ENCODE measurements at regions not wholly inside any gene's neighbourhood (a gene's known extent, or its start where the extent isn't known, plus 50 kb on each side); places are given as distances from the start of the nearest gene placed in this dataset.
"Not testable (repeated sequence)": the region's sequence is repeated elsewhere in the genome, so short reads cannot be mapped to it uniquely, and the experiment has no call there.

DNA sequence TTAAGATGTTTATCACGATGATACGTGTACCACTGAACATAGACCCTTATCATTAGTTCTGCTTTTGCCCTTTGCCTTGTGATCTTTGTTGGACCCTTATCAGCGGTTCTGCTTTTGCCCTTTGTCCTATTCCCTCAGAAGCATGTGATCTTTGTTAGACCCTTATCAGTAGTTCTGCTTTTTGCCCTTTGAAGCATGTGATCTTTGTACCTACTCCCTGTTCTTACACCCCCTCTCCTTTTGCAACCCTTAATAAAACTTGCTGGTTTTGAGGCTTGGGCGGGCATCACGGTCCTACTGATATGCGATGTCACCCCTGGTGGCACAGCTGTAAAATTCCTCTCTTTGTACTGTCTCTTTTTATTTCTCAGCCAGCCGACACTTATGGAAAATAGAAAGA lies 117.0 kb downstream of the SDHAF3 start:
- not testable (repeated sequence) for DNase-seq

DNA sequence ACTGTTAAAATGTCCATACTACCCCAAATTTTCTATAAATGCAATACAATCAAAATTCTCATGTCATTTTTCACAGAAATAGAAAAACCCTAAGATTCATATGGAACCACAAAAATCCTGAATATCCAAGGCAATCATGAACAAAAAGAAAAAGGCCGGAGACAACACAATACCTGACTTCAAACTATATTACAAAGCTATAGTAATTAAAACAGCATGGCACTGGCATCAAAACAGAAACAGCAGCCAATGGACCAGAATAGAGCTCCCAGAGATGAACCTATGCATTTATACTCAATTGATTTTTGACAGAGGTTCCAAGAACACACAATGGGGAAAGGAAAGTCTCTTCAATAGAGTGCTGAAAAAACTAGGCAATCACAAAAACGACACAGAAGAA lies 128.8 kb downstream of the SDHAF3 start:
- DNase-seq, result no peak

DNA sequence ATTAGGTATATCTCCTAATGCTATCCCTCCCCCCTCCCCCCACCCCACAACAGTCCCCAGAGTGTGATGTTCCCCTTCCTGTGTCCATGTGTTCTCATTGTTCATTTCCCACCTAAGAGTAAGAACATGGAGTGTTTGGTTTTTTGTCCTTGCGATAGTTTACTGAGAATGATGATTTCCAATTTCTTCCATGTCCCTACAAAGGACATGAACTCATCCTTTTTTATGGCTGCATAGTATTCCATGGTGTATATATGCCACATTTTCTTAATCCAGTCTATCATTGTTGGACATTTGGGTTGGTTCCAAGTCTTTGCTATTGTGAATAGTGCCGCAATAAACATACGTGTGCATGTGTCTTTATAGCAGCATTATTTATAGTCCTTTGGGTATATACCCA lies 140.7 kb downstream of the SDHAF3 start:
- DNase-seq, result not testable (repeated sequence)

DNA sequence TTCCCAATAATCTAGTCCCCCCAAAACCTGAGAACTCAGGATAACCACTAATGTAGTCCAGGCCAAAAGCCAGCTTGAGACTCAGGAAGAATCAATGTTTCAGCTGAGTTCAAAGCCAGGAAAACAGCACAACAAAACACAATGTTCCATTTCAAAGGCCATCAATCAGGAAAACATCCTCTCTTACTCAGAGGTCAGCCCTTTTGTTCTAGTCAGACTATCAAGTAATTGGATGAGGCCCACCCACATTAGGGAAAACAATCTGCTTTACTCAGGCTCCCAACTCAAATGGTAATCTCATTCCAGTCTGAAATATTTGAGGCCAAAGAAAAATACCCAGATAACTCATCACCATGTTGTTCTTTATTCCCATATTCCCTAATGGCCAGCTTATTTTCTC lies 152.2 kb downstream of the SDHAF3 start:
- no peak for DNase-seq

DNA sequence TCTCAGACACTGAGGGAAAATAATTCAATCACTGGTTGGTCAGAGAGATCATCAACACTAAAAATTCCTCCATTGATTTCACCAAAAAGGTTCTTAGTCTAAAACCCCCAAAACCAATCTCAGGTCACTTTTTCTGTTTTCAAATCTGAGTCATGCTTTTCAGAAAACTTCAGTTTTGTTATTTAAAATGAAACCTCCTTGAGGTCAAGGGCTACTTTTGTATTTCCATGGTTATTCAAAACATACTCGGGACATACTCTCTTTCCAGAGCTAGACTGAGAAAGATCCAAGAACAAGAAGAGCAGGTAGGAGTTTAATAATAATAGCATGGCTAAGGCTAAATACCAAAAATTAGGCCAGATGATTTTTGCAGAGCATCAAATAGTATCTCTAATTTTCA lies 152.8 kb downstream of the SDHAF3 start:
- no peak for DNase-seq

DNA sequence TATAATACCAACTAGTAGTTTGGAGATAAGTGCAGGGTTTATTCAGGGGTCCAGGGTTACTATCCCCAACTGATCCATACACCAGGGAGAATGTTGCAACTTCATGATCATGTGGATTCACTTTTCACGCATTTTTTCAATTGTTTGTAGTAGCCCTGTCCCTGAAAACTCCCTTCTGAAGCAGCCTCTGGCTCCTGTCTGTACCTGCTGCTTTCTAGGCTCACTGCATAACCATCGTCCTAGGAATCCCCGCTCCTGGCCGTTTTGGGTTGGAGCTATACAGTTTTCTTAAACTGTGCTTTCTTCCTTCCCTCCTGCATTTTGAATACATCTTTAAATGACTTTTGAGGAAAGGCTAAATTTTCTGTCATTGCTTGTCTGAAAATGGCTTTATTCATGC lies 154.1 kb downstream of the SDHAF3 start:
- no peak for DNase-seq

DNA sequence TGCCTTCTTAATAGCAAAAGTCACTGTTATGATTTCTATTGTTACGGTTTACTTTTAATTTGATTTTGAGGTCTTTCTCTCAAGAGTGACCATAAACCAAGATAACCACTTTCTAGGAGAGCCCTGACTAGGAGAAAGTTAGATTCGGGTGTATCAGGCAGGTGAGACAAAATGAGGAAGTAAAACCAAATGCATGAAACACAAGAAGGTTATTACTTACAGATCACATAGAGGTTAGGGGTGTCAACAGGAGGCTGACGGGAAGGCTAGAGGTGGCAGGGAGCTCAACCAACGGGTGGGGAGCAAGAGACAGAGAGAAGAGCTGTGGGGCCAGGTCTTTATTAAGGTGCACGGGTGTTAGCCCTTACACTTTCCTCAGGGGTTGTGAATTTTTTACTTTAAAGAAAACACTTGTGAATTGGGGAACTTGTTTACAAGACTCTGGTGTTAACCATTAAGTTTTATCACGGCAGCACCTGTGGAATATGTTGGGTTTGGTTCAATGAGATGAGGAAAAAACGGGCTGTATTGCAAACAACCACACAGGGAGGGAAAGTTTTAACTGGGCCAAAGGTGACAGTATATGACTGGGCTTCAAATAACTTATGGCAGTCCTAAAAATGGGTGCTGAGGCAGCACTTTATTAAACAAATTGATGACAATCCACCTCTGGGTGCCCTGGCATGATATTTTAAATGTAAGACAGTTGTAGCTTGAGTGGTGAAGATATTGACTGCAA lies 154.9 kb downstream of the SDHAF3 start:
- DNase-seq, result no peak

DNA sequence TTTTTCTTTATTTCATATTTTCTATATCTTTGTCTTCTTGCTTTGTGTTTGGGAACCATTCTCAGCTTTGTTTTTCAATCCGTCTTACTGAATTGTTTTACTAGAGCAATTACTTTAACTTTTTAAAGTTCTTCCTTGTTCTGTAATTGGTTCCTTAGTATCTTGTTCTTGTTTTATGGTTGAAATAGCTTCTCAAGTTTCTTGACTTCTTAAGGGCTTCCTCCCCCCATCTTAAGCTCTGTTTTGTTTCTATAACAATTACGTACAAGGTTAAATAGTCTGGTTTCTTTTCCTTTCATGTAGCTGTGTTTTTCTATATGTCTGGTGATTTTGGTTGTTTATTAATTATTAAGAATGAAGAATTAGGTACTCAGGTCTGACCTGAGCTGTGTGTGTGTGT lies 158.0 kb downstream of the SDHAF3 start:
- no peak for DNase-seq

DNA sequence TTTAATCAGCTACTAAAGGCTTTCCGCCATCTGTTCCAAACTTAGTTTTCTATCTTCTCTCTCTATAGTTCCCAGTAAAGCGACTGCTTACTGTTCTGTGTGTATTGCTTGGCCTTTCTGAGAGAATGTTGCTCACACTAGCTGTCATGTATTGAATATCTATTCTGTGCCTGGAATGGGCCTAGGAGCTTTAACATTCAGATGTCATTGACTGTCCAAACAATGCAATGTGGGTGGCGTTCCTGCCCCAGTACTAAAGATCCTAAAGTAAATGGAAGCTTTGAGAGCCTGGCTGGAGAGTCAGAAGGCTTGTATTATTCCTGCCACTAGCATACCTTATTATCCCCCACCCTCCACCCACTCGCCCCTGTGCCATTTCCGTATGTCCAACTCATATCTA lies 163.5 kb downstream of the SDHAF3 start:
- DNase-seq, result no peak

DNA sequence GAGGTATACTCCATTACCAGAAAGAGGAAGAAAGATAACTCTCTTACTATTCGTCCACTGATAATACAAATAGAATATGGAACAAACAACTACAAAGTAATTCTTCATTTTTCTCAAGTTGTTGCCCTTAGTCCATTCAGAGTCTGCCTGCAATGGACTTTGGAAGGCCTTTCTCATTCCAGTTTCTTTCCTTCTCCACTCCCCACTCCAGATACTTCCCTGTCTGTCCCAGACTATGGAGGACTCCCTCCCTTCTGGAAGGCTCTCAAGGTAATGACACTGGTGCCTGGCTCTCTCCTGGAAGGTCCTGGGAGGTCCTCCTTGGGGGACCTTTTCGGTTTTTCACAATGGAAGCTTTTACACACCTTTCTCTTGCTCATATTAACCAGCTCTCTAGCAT lies 167.8 kb downstream of the SDHAF3 start:
- no peak for DNase-seq

DNA sequence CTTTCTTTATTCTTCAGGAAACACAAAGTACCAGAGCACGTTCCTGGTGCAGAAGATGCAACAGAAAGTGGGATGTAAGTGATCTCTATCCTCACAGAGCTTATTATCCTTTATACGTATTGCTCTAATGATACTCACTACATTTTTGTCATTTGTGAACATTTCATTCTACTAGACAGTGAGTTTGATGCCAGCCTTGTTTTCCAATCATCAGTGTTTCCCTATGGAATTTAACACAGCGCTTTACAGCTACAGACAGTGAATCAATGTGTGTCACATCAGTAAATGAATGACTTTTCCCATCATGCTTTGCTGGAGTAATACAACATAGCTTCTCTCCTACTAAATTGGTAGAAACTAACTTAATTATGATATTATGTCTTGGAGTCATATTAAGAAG lies 175.5 kb downstream of the SDHAF3 start:
- DNase-seq, result no peak

DNA sequence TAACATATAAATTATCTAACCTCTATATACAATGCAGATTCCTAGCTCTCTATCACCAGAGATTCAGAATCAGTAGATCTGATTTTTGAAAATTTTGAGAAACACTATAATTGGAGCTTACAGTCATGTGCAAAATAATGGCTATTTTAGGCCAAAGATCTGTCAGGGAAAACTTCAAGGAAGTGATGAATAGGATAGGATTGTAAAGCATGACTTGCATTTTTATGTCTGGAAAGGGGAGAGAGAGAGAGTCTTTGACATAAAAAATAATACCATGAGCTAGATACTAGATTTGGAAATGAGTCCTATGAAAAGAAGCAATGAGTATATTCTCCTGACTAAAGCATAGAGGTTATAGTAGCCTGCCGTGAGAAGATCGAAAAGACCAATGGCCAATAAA lies 181.1 kb downstream of the SDHAF3 start:
- DNase-seq, result no peak

DNA sequence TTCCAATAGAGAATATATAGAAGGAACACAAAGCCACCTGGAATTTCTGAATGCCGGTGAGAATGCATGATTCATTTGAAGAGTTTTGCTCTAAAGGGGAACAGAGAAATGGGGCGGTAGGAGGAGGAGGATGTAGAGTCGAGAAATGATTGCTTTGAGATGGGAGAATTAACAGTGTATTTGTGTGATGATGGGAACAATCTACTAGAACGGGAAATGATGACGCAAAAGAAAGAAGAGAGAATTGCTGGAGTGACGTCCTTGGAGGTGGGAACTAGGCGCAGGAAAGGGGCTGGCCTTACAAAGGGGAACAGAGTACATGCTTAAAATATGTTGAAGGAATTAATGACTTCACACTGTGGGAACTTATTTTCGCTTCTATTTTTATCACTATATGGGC lies 188.1 kb downstream of the SDHAF3 start:
- DNase-seq, result no peak

DNA sequence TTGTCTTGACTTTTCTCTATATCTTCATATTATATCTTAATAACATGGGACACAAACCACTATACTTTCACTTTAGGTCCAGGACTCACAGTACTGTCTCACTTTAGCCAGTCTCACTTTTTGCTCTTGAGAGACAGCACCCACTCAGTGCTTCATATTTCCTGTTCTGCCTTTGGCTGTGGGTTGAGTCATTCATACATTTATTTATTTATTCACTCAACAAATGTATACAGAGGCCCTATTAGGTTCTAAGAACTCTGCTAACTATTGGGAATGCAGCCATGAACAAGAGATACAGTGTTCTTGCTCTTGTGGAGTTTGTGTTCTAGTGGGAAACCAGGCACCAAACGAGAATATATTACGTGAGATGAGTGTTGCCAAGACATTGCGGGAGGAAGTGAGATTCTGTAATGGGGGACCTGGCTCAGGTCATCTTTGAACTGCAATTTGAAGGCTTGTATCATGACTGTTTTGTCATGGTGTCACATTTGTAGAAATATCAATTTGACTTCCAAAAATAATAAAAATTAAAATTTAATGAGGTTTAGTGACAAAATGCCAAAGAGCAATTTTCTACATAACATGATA lies 190.1 kb downstream of the SDHAF3 start:
- no peak for DNase-seq

DNA sequence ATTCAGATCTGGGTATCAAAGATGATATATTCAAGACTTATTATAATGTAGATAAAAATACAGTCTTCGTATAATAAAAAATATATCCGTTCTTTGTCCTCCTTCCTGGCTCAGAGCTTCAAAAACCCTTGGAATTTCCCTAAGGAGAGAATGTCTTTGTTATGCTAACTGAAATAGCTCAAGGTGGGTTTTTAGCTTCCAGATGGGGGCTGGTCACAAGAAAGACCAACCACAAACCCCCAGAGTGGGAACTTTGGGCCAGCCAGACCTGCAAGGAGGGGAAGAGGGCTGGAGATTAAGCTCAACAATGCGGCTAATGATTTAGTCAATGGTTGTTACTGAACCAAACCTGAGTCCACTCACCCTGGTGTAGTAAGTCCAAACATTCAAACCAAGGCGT lies 196.4 kb downstream of the SDHAF3 start:
- no peak for DNase-seq

DNA sequence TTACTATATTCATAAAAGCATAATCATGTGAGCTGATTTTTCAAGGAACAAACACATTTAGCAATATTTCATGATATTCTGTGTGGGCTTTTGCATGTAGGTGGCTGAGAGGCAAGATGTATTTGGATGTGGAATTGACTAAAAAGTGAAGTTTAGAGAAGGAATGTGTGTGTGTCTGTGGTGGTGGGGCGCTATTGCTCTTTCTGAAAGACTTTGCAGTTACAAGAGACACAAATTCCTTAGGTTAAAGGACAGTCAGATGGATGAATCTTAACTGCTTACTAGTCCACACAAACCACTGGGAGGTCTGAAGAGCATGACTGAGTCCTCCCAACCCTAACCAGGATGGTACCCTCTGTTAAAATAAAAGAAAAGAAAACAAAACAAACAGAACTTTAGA lies 200.1 kb downstream of the SDHAF3 start:
- no peak for DNase-seq

DNA sequence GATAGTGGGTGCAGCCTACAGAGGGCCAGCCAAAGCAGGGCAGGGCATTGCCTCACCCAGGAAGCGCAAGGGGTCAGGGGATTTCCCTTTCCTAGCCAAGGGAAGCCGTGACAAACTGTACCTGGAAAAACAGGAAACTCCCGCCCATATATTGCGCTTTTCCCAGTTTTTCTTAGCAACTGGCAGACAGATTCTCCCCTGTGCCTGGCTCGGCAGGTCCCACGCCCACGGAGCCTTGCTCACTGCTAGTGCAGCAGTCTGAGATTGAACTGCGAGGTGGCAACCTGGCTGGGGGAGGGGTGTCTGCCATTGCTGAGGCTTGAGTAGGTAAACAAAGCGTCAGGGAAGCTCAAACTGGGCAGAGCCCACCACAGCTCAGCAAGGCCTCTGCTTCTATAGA lies 212.4 kb downstream of the SDHAF3 start:
- not testable (repeated sequence) for DNase-seq

DNA sequence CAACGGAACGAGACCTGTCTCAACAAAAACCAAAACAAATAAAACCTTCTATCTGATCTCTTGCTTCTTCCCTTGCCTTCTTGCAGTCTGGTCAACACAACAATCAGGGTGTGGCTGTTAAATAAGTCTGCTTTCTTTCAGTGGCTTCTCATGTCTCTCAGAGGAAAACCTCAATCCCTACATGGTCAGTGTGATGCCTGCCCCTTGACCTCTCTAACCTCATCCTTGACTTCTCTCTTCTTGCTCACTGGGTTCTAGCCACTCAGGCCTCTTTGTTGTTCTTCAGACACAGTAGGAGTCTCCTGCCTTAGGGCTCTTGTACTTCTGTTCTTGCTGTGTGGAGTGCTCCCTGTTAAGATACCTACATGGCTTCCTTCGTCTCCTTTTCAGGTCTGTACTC lies 220.4 kb downstream of the SDHAF3 start:
- no peak for DNase-seq

DNA sequence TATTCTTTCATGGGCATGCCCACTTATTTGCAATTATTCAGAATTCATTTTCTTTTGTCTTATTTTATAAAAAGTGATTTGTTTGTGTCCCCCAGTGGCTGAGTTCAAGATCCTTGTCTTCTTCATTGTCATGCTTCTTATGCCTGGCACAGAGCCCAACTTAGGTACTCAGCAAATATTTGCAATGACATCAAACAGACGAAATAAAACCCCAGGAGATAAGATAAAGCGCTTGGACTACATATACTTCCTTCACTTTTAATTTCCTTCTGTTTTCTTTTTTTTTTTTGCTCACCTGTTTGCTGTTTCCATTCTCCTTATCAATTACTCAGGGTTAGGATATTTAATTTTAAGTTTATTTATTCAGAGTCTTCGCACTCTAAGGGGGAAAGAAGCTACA lies 225.0 kb downstream of the SDHAF3 start:
- no peak for DNase-seq

DNA sequence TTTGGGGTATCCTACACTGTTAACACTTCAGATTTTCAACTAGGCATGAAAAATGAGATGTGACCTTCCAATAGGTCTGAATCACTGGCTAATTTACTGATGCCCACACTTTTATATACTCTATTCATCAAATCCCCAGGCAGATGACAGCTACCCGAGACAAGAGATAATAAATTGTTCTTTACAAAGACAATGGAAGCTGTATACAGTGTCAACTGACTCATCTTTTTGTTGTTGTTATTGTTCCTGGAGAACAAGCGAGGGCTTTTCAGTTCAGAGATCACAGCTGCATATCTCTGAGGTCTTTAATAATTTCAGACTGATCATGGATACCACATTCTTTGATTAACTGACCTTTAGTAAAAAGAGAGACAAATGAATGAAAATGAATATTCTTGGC lies 228.9 kb downstream of the SDHAF3 start:
- no peak for DNase-seq

DNA sequence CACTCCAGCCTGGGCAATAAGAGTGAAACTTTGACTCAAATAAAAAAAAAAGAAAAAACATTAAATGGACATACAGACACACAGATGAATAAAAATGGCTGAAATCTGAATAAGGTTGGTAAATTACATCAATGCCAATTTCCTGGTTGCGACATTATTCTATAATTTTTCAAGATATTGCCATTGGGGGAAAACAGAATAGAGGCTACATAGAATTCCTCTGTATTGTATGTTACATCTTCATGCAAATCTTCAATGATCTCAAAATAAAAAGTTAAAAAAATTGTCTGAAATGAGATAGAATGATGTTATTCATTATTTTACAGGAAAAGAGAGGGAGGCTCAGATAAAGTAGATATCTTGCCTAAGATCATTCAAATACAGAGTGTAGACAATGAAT lies 234.0 kb downstream of the SDHAF3 start:
- no peak for DNase-seq

DNA sequence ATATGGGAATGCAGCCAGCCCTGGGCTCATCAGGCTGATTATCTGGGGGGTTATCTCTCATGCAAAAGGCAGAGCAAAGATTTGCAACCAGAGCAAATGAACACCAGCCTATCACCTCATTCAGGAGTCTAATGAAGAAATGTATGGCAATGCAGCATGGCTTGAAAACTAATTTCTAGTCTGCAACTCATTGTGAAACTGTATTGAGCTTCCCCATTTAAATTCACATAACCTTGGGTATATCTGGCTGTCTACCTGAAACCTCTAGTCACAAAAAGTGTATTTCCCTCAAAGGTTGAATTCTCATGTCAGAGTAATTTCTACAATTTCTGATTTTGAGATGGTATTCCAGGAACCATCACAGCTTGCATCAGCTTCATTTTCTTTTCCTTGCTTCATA lies 240.0 kb downstream of the SDHAF3 start:
- DNase-seq, result no peak

DNA sequence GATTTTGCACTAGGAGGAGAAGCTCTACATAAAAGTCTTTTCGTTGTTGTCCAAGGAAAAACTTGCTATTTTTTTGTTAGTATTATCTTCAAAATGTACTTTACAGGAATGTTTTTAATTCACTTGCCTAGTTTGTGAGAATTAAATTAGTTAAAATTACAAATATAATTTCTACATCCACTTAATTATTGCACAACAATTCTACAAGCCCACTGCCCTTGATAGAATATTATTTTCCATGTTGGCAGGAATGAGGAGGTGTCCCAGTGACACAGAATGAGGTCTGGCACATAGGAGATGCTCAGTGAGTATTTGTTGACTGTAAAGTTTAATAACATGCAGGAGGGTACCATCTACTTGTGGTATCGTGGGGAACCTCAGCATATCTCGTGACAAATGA lies 255.4 kb downstream of the SDHAF3 start:
- DNase-seq, result no peak

DNA sequence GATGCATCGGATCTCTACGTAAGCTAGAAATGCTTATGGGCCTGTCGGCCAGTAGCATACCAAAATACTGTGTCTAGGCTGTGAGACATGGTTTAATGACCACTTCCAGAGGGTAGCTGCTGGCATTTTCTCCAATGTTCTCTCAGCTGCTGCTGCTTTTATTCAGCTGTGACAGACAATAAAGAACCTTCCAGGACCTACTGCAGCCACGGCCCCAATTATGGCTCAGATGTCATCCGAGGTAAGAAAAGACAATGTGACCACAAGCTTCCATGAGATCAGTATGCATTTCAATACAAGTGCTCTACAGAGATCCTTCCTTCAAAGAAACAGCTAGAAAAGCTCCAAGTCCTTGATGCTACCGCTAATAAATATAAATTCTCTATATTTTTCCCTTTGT lies 256.2 kb downstream of the SDHAF3 start:
- DNase-seq, result no peak

DNA sequence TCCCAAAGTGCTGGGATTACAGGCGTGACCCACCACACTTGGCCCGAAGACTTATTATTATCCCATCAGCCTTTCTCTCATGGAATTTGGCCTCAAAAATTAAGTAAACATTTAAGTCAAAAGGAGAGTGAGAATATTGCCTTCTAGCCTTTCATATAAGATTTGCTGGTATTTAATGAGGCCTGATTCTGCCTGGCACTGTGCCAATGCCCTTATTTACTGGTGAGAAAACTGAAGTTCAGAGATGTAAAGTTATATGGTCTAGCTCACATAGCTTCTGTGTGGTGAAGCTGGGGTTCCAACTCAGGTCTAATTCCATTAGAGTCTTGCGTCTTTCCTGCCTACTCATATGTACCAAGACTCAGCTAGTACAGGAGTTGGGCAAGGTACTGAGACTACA lies 260.2 kb downstream of the SDHAF3 start:
- no peak for DNase-seq

All from suppressor macrophage (primary cell).